DOHH2 (cell line): ENCODE measurements at regions not wholly inside any gene's neighbourhood (a gene's known extent, or its start where the extent isn't known, plus 50 kb on each side); places are given as distances from the start of the nearest gene placed in this dataset.
"Not testable (repeated sequence)": the region's sequence is repeated elsewhere in the genome, so short reads cannot be mapped to it uniquely, and the experiment has no call there.

ENCODE experiments used
- H3F3A ChIP-seq: fragments of 200-600 bp; sonication (generic), shearing (Covaris generic); 2 replicates; pipeline ENCODE4 v1.6.0; 2016; ENCODE audit warnings: antibody characterized with exemption, mild to moderate bottlenecking; ENCODE audit not compliant: control insufficient read depth, insufficient read depth
- H3K27ac ChIP-seq: fragments of 200-600 bp; sonication (generic); 2 replicates; pipeline ENCODE4 v1.5.1; 2014; ENCODE audit warnings: low read depth, mild to moderate bottlenecking, low read length, moderate library complexity
- H3K27me3 ChIP-seq: fragments of 200-600 bp; sonication (generic); 2 replicates; pipeline ENCODE4 v1.6.1; 2014; ENCODE audit warnings: mild to moderate bottlenecking, low read length, mixed read lengths; ENCODE audit not compliant: control insufficient read depth
- H3K36me3 ChIP-seq: fragments of 200-600 bp; sonication (generic); 2 replicates; pipeline ENCODE4 v1.6.1; 2014; ENCODE audit warnings: mild to moderate bottlenecking, low read length, moderate library complexity, mixed read lengths; ENCODE audit not compliant: control insufficient read depth
- H3K4me1 ChIP-seq: fragments of 200-600 bp; sonication (generic); 2 replicates; pipeline ENCODE4 v1.6.1; 2014; ENCODE audit warnings: mild to moderate bottlenecking, low read length, mixed read lengths; ENCODE audit not compliant: control insufficient read depth
- H3K4me2 ChIP-seq: fragments of 200-600 bp; sonication (generic); 2 replicates; pipeline ENCODE4 v1.6.0; 2014; ENCODE audit warnings: mild to moderate bottlenecking, low read length, moderate library complexity
- H3K4me3 ChIP-seq: fragments of 200-600 bp; sonication (generic); 2 replicates; pipeline ENCODE4 v1.5.1; 2014; ENCODE audit warnings: mild to moderate bottlenecking, low read length, mixed read lengths
- H3K79me2 ChIP-seq: fragments of 200-600 bp; sonication (generic); 2 replicates; pipeline ENCODE4 v1.6.1; 2014; ENCODE audit warnings: mild to moderate bottlenecking, low read length, mixed read lengths; ENCODE audit not compliant: control insufficient read depth
- H3K9me2 ChIP-seq: fragments of 200-600 bp; sonication (generic); replicated peaks from 2 replicates; pipeline ENCODE4 v1.6.1; 2014; ENCODE audit warnings: mild to moderate bottlenecking, low read length, mixed read lengths; ENCODE audit not compliant: control insufficient read depth
- H3K9me3 ChIP-seq: fragments of 200-600 bp; sonication (generic); 2 replicates; pipeline ENCODE4 v1.6.1; 2014; ENCODE audit warnings: antibody characterized with exemption, low read length, mixed read lengths; ENCODE audit not compliant: control insufficient read depth, insufficient read depth
- H4K20me1 ChIP-seq: fragments of 200-600 bp; sonication (generic); 2 replicates; pipeline ENCODE4 v1.6.0; 2014; ENCODE audit warnings: low read depth, mild to moderate bottlenecking, antibody characterized with exemption, low read length, moderate library complexity; ENCODE audit not compliant: control insufficient read depth, insufficient read depth
- CTCF ChIP-seq: fragments of 200-600 bp; sonication (generic); IDR thresholded peaks from one replicate; pipeline ENCODE4 v1.5.1; 2014; ENCODE audit warnings: antibody characterized with exemption, mild to moderate bottlenecking, low read depth, low read length; ENCODE audit not compliant: poor library complexity, severe bottlenecking
- EZH2phosphoT487 ChIP-seq: fragments of 200-600 bp; sonication (generic); IDR thresholded peaks from 2 replicates; pipeline ENCODE4 v1.6.1; 2017; ENCODE audit warnings: borderline replicate concordance, mild to moderate bottlenecking, antibody characterized with exemption, low read length, moderate library complexity, mixed read lengths

- no peaks in the 10 kb centered on the region for H3K9me3 ChIP-seq
- H3K4me1 ChIP-seq = no peaks in the 10 kb centered on the region
- no peak overlapping the region for H3K27ac ChIP-seq
- H3F3A ChIP-seq = no peaks in the 10 kb centered on the region
- TF ChIP-seq EZH2phosphoT487 (no peak), CTCF (no peak)
- H3K36me3 ChIP-seq = no peaks in the 10 kb centered on the region
- no peaks in the 10 kb centered on the region for H3K27me3 ChIP-seq
- H3K4me3 ChIP-seq = no peak overlapping the region
- no peaks in the 10 kb centered on the region for H3K79me2 ChIP-seq
- H4K20me1 ChIP-seq = no peaks in the 10 kb centered on the region
- no peak overlapping the region for H3K4me2 ChIP-seq
- no peaks in the 10 kb centered on the region for H3K9me2 ChIP-seq
Measured at GRCh38 chr2:37746883-37747282, 75.4 kb upstream of the CDC42EP3 start.

GRCh38 chr2:37748541-37748940, 77.1 kb upstream of the CDC42EP3 start:
- Histone ChIP-seq H3K4me1 (no peaks in the 10 kb centered on the region), H3K79me2 (no peaks in the 10 kb centered on the region), H4K20me1 (no peaks in the 10 kb centered on the region), H3K27me3 (no peaks in the 10 kb centered on the region), H3F3A (no peaks in the 10 kb centered on the region), H3K4me2 (no peak overlapping the region), H3K9me2 (no peaks in the 10 kb centered on the region), H3K9me3 (no peaks in the 10 kb centered on the region), H3K36me3 (no peaks in the 10 kb centered on the region), H3K27ac (no peak overlapping the region), H3K4me3 (no peak overlapping the region)
- TF ChIP-seq EZH2phosphoT487 = no peak
- no peak for TF ChIP-seq CTCF

- not testable (repeated sequence) for H3F3A ChIP-seq, H3K27me3 ChIP-seq, H3K4me1 ChIP-seq, H3K4me3 ChIP-seq, H4K20me1 ChIP-seq, H3K79me2 ChIP-seq, H3K4me2 ChIP-seq, H3K36me3 ChIP-seq, H3K27ac ChIP-seq, H3K9me3 ChIP-seq, H3K9me2 ChIP-seq
Measured at GRCh38 chr2:37750286-37750685, 78.8 kb upstream of the CDC42EP3 start.

GRCh38 chr2:37752766-37753165, 81.3 kb upstream of the CDC42EP3 start:
- TF ChIP-seq CTCF = no peak
- no peak for TF ChIP-seq EZH2phosphoT487
- Histone ChIP-seq H3K27ac (no peak overlapping the region), H3K27me3 (no peaks in the 10 kb centered on the region)

More at GRCh38 chr2:37752766-37753165, 81.3 kb upstream of the CDC42EP3 start:
- H3K79me2 ChIP-seq = no peaks in the 10 kb centered on the region
- H3K36me3 ChIP-seq = no peaks in the 10 kb centered on the region
- no peaks in the 10 kb centered on the region for H3F3A ChIP-seq
- H3K4me3 ChIP-seq = no peak overlapping the region
- H3K4me2 ChIP-seq = no peak overlapping the region
- no peaks in the 10 kb centered on the region for H3K9me3 ChIP-seq
- no peaks in the 10 kb centered on the region for H4K20me1 ChIP-seq
- H3K4me1 ChIP-seq = no peaks in the 10 kb centered on the region
- no peaks in the 10 kb centered on the region for H3K9me2 ChIP-seq
